GM18870 (cell line): ENCODE measurements at regions not wholly inside any gene's neighbourhood (a gene's known extent, or its start where the extent isn't known, plus 50 kb on each side); places are given as distances from the start of the nearest gene placed in this dataset.

Source experiments
- ATAC-seq: cut with Tn5 transposase; IDR thresholded peaks from one replicate; pipeline ENCODE4 v1.9.1; 2021; ENCODE audit warnings: moderate library complexity; ENCODE audit not compliant: unreplicated experiment

GRCh38 chr6:68400396-68400795 lies 234.7 kb upstream of the ADGRB3 start:
- no peak for ATAC-seq

GRCh38 chr6:68391953-68392352 lies 243.1 kb upstream of the ADGRB3 start:
- no peak for ATAC-seq

- ATAC-seq: no peak
Measured at GRCh38 chr6:68372991-68373390, 262.1 kb upstream of the ADGRB3 start.

GRCh38 chr6:68368845-68369244 lies 266.2 kb upstream of the ADGRB3 start:
- ATAC-seq: no peak

- no peak for ATAC-seq
Measured at GRCh38 chr6:68364271-68364805, 270.7 kb upstream of the ADGRB3 start.

GRCh38 chr6:68343901-68344300 lies 291.2 kb upstream of the ADGRB3 start:
- ATAC-seq: peak; percentile 79

- no peak for ATAC-seq
Measured at GRCh38 chr6:68342286-68342685, 292.8 kb upstream of the ADGRB3 start.

GRCh38 chr6:68339488-68340131 lies 295.5 kb upstream of the ADGRB3 start:
- ATAC-seq: no peak

GRCh38 chr6:68333442-68333841 lies 301.6 kb upstream of the ADGRB3 start:
- ATAC-seq: no peak

- no peak for ATAC-seq
Measured at GRCh38 chr6:68328156-68328555, 306.9 kb upstream of the ADGRB3 start.

GRCh38 chr6:68326762-68327161 lies 308.3 kb upstream of the ADGRB3 start:
- ATAC-seq: no peak

- no peak for ATAC-seq
Measured at GRCh38 chr6:68317366-68317765, 317.7 kb upstream of the ADGRB3 start.

- no peak for ATAC-seq
Measured at GRCh38 chr6:68313911-68314310, 321.2 kb upstream of the ADGRB3 start.

GRCh38 chr6:68307301-68307700 lies 327.8 kb upstream of the ADGRB3 start:
- ATAC-seq: no peak

GRCh38 chr6:68296126-68296525 lies 339.0 kb upstream of the ADGRB3 start:
- ATAC-seq: no peak

GRCh38 chr6:68282646-68283045 lies 352.4 kb upstream of the ADGRB3 start:
- ATAC-seq: no peak

GRCh38 chr6:68279793-68280557 lies 355.1 kb upstream of the ADGRB3 start:
- ATAC-seq: no peak

- ATAC-seq: no peak
Measured at GRCh38 chr6:68273297-68273696, 361.8 kb upstream of the ADGRB3 start.

- ATAC-seq: no peak
Measured at GRCh38 chr6:68256391-68256790, 378.7 kb upstream of the ADGRB3 start.

- peak; percentile 83 for ATAC-seq
Measured at GRCh38 chr6:68252632-68253031, 382.4 kb upstream of the ADGRB3 start.

- ATAC-seq: no peak
Measured at GRCh38 chr6:68247782-68248181, 387.3 kb upstream of the ADGRB3 start.

GRCh38 chr6:68240726-68241125 lies 394.4 kb upstream of the ADGRB3 start:
- ATAC-seq: no peak
